ENCODE measurements at regions not wholly inside any gene's neighbourhood (a gene's known extent, or its start where the extent isn't known, plus 50 kb on each side); places are given as distances from the start of the nearest gene placed in this dataset.

GRCh38 chr13:94968757-94969086 lies 256.4 kb upstream of the SOX21 start:
- DNase-seq, result no peak

- peak; percentile 71 for DNase-seq
Observed at GRCh38 chr13:94968040-94968756, 255.9 kb upstream of the SOX21 start.

GRCh38 chr13:94967183-94968039 lies 255.1 kb upstream of the SOX21 start:
- DNase-seq, result peak; percentile 63

- DNase-seq, result peak; percentile 58
Observed at GRCh38 chr13:94966422-94966955, 254.1 kb upstream of the SOX21 start.

GRCh38 chr13:94959626-94960025 lies 247.3 kb upstream of the SOX21 start:
- DNase-seq, result no peak

- no peak for DNase-seq
Observed at GRCh38 chr13:94956417-94957110, 244.2 kb upstream of the SOX21 start.

GRCh38 chr13:94952787-94953186 lies 240.4 kb upstream of the SOX21 start:
- no peak for DNase-seq

GRCh38 chr13:94950303-94950702 lies 238.0 kb upstream of the SOX21 start:
- peak; percentile 46 for DNase-seq

GRCh38 chr13:94947965-94948371 lies 235.6 kb upstream of the SOX21 start:
- no peak for DNase-seq

GRCh38 chr13:94947392-94947791 lies 235.0 kb upstream of the SOX21 start:
- peak; percentile 59 for DNase-seq

- DNase-seq, result no peak
Observed at GRCh38 chr13:94946039-94946438, 233.7 kb upstream of the SOX21 start.

- no peak for DNase-seq
Observed at GRCh38 chr13:94938124-94938523, 225.8 kb upstream of the SOX21 start.

- no peak for DNase-seq
Observed at GRCh38 chr13:94936633-94937032, 224.3 kb upstream of the SOX21 start.

GRCh38 chr13:94933936-94934335 lies 221.6 kb upstream of the SOX21 start:
- no peak for DNase-seq

GRCh38 chr13:94933230-94933751 lies 220.9 kb upstream of the SOX21 start:
- no peak for DNase-seq

GRCh38 chr13:94928127-94928775 lies 215.9 kb upstream of the SOX21 start:
- peak; percentile 80 for DNase-seq

GRCh38 chr13:94925263-94925662 lies 212.9 kb upstream of the SOX21 start:
- DNase-seq, result no peak

GRCh38 chr13:94921181-94921580 lies 208.8 kb upstream of the SOX21 start:
- no peak for DNase-seq

- no peak for DNase-seq
Observed at GRCh38 chr13:94920578-94920977, 208.2 kb upstream of the SOX21 start.

GRCh38 chr13:94917824-94918223 lies 205.5 kb upstream of the SOX21 start:
- no peak for DNase-seq

GRCh38 chr13:94914895-94915294 lies 202.6 kb upstream of the SOX21 start:
- DNase-seq, result no peak

GRCh38 chr13:94906605-94907004 lies 194.3 kb upstream of the SOX21 start:
- DNase-seq, result no peak
